ENCODE measurements at regions not wholly inside any gene's neighbourhood (a gene's known extent, or its start where the extent isn't known, plus 50 kb on each side); places are given as distances from the start of the nearest gene placed in this dataset.

- H3K36me3 ChIP-seq, result no peaks in the 10 kb centered on the region
- no peaks in the 10 kb centered on the region for H3K9me3 ChIP-seq
- H3K4me3 ChIP-seq, result no peak overlapping the region
- intact Hi-C loops (cut with DNase I), result no loop called here
- no peaks in the 10 kb centered on the region for H3K27me3 ChIP-seq
- no peak overlapping the region for H3K27ac ChIP-seq
- no peaks in the 10 kb centered on the region for H3K4me1 ChIP-seq
- TF ChIP-seq POLR2AphosphoS5 (IDR thresholded peaks at IDR 0.05; ENCODE audit: insufficient read depth in 1 of 2, low read depth in 1 of 2), result no peak
- TF ChIP-seq, protein P1, sequence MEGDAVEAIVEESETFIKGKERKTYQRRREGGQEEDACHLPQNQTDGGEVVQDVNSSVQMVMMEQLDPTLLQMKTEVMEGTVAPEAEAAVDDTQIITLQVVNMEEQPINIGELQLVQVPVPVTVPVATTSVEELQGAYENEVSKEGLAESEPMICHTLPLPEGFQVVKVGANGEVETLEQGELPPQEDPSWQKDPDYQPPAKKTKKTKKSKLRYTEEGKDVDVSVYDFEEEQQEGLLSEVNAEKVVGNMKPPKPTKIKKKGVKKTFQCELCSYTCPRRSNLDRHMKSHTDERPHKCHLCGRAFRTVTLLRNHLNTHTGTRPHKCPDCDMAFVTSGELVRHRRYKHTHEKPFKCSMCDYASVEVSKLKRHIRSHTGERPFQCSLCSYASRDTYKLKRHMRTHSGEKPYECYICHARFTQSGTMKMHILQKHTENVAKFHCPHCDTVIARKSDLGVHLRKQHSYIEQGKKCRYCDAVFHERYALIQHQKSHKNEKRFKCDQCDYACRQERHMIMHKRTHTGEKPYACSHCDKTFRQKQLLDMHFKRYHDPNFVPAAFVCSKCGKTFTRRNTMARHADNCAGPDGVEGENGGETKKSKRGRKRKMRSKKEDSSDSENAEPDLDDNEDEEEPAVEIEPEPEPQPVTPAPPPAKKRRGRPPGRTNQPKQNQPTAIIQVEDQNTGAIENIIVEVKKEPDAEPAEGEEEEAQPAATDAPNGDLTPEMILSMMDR (IDR thresholded peaks at IDR 0.05), result no peak
- TF ChIP-seq POLR2A (IDR thresholded peaks at IDR 0.05), result no peak
- no peak for DNase-seq (ENCODE audit: extremely low spot score in 2 of 2)
Observed at GRCh38 chr15:100757661-100758060, 122.0 kb upstream of the ALDH1A3 start.

DNA sequence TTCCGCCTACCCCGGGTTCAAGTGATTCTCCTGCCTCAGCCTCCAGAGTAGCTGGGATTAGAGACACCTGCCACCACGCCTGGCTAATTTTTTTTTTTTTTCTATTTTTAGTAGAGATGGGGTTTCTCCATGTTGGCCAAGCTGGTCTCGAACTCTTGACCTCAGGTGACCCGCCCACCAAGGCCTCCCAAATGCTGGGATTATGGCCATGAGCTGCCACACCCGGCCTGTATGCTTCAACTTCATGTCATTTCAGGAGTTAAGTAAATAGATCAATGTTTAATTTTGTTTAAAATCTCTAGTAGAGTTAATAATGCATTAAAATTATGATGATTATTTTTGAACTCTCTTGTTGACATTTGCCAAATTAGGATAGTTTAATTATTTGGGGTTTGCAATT, 121.1 kb upstream of the ALDH1A3 start:
- intact Hi-C loops (cut with DNase I), result no loop called here
- H3K27ac ChIP-seq, result peak overlapping the region; percentile 63
- no peak for DNase-seq (ENCODE audit: extremely low spot score in 2 of 2)
- H3K36me3 ChIP-seq, result no peaks in the 10 kb centered on the region
- no peak overlapping the region for H3K4me3 ChIP-seq
- H3K27me3 ChIP-seq, result no peaks in the 10 kb centered on the region
- TF ChIP-seq POLR2A (IDR thresholded peaks at IDR 0.05), result no peak
- no peak for TF ChIP-seq POLR2AphosphoS5 (IDR thresholded peaks at IDR 0.05; ENCODE audit: insufficient read depth in 1 of 2, low read depth in 1 of 2)
- TF ChIP-seq, protein P1 (IDR thresholded peaks at IDR 0.05), result no peak
- no peaks in the 10 kb centered on the region for H3K9me3 ChIP-seq
- peaks cover 5% of the 10 kb centered on the region for H3K4me1 ChIP-seq

DNA sequence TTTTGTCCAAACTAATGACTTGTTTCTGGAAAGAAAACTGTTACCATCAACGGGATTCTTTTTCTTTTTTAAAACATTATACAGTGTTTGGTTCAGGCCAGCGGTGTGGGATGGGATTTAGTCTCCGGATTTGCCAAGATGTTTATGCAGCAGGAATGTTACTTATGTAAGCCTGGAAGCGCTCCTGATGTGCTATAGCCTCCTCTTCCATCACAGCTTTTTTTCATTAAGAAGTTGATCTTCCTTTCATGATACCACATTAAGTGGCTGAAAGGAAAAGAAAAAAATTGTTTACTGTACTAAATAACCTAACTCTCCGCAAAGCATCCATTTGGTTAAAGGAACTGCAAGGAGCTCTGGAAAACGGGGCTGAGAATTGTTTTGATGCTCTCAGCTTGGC, 120.5 kb upstream of the ALDH1A3 start:
- Histone ChIP-seq H3K9me3 (no peaks in the 10 kb centered on the region), H3K4me3 (no peak overlapping the region), H3K27me3 (no peaks in the 10 kb centered on the region), H3K4me1 (peaks cover 11% of the 10 kb centered on the region), H3K27ac (peak overlapping the region; percentile 63), H3K36me3 (no peaks in the 10 kb centered on the region)
- intact Hi-C loops (cut with DNase I), result no loop called here
- DNase-seq (ENCODE audit: extremely low spot score in 2 of 2), result no peak
- no peak for TF ChIP-seq POLR2AphosphoS5 (IDR thresholded peaks at IDR 0.05; ENCODE audit: insufficient read depth in 1 of 2, low read depth in 1 of 2)
- TF ChIP-seq, protein P1 (IDR thresholded peaks at IDR 0.05), result no peak
- no peak for TF ChIP-seq POLR2A (IDR thresholded peaks at IDR 0.05)

GRCh38 chr15:100759698-100760356, 119.8 kb upstream of the ALDH1A3 start:
- Histone ChIP-seq H3K4me3 (no peak overlapping the region), H3K27ac (peak overlapping the region; percentile 63), H3K36me3 (no peaks in the 10 kb centered on the region), H3K4me1 (peaks cover 18% of the 10 kb centered on the region), H3K9me3 (no peaks in the 10 kb centered on the region), H3K27me3 (no peaks in the 10 kb centered on the region)
- TF ChIP-seq, protein P1 (IDR thresholded peaks at IDR 0.05), result no peak
- TF ChIP-seq POLR2AphosphoS5 (IDR thresholded peaks at IDR 0.05; ENCODE audit: insufficient read depth in 1 of 2, low read depth in 1 of 2) (no peak), POLR2A (IDR thresholded peaks at IDR 0.05) (no peak)
- peak in 1 of 2 donors; percentile 79 for DNase-seq (ENCODE audit: extremely low spot score in 2 of 2)
- intact Hi-C loops (cut with DNase I), result no loop called here

- H3K9me3 ChIP-seq, result no peaks in the 10 kb centered on the region
- peaks cover 24% of the 10 kb centered on the region for H3K4me1 ChIP-seq
- no peak overlapping the region for H3K4me3 ChIP-seq
- no peaks in the 10 kb centered on the region for H3K36me3 ChIP-seq
- no peaks in the 10 kb centered on the region for H3K27me3 ChIP-seq
- TF ChIP-seq, protein P1 (IDR thresholded peaks at IDR 0.05), result no peak
- TF ChIP-seq POLR2AphosphoS5 (IDR thresholded peaks at IDR 0.05; ENCODE audit: insufficient read depth in 1 of 2, low read depth in 1 of 2), result no peak
- TF ChIP-seq POLR2A (IDR thresholded peaks at IDR 0.05), result no peak
- no peak for DNase-seq (ENCODE audit: extremely low spot score in 2 of 2)
- intact Hi-C loops (cut with DNase I), result no loop called here
- H3K27ac ChIP-seq, result peak overlapping the region; percentile 63
Observed at GRCh38 chr15:100760357-100760903, 119.2 kb upstream of the ALDH1A3 start.

Measured in vagina (tissue), 2 donors.